OCI-LY3 (cell line): ENCODE measurements at regions not wholly inside any gene's neighbourhood (a gene's known extent, or its start where the extent isn't known, plus 50 kb on each side); places are given as distances from the start of the nearest gene placed in this dataset.

ENCODE experiments used
- CTCF ChIP-seq: fragments of 200-600, 300-600 bp; sonication (generic); IDR thresholded peaks from 2 replicates; pipeline ENCODE4 v1.5.1; 2014; ENCODE audit warnings: antibody characterized with exemption, low read length, low read depth
- EZH2phosphoT487 ChIP-seq: fragments of 200-600 bp; shearing (Covaris generic); IDR thresholded peaks from 2 replicates; pipeline ENCODE4 v1.6.1; 2018; ENCODE audit warnings: antibody characterized with exemption, mixed run types, low read depth

- TF ChIP-seq CTCF (no peak), EZH2phosphoT487 (no peak)
Measured at GRCh38 chr2:103784261-103784660, 1022.4 kb downstream of the TMEM182 start.
